CD14-positive monocyte (primary cell): ENCODE measurements at regions not wholly inside any gene's neighbourhood (a gene's known extent, or its start where the extent isn't known, plus 50 kb on each side); places are given as distances from the start of the nearest gene placed in this dataset.

Source experiments
- DNase-seq, 3 donors: peaks; one replicate each; pipeline ENCODE4 v3.0.0-alpha.2; 2011 to 2022
- H2AFZ ChIP-seq: 2 replicates; pipeline ENCODE4 v1.6.0; 2012; ENCODE audit warnings: mild to moderate bottlenecking, low read depth, low read length, inconsistent platforms; ENCODE audit not compliant: insufficient read depth, poor library complexity, severe bottlenecking
- H3K27ac ChIP-seq, 2 donors: 1 replicate in 1 of 2; 2 replicates in 1 of 2; pipeline ENCODE4 v1.5.1; 2012 to 2013; ENCODE audit warnings: low read length in 2 of 2, control low read depth in 1 of 2, inconsistent platforms in 1 of 2, low read depth in 1 of 2, mild to moderate bottlenecking in 1 of 2
- H3K27me3 ChIP-seq, 2 donors: one replicate each; pipeline versions ENCODE4 v1.6.0 to v1.6.1; 2011 to 2013; ENCODE audit warnings: low read length in 2 of 2; ENCODE audit not compliant: control insufficient read depth in 2 of 2, insufficient read depth in 2 of 2
- H3K36me3 ChIP-seq, 2 donors: replicated peaks in 1 of 2; 1 replicate in 1 of 2; 2 replicates in 1 of 2; pipeline versions ENCODE4 v1.5.1 to v1.6.1; 2012 to 2013; ENCODE audit warnings: low read length in 2 of 2, control low read depth in 1 of 2, inconsistent platforms in 1 of 2, mild to moderate bottlenecking in 1 of 2; ENCODE audit not compliant: insufficient read depth in 2 of 2, control insufficient read depth in 1 of 2
- H3K4me1 ChIP-seq, 2 donors: 1 replicate in 1 of 2; 2 replicates in 1 of 2; pipeline versions ENCODE4 v1.5.1 to v1.6.1; 2012 to 2013; ENCODE audit warnings: low read length in 2 of 2, control low read depth in 1 of 2, inconsistent platforms in 1 of 2, mild to moderate bottlenecking in 1 of 2, moderate library complexity in 1 of 2; ENCODE audit not compliant: insufficient read depth in 2 of 2, control insufficient read depth in 1 of 2
- H3K4me2 ChIP-seq: replicated peaks from 2 replicates; pipeline ENCODE3; 2012; ENCODE audit warnings: low read length, moderate library complexity, mild to moderate bottlenecking; ENCODE audit not compliant: poor library complexity, severe bottlenecking; ENCODE audit errors: extremely low read depth
- H3K4me3 ChIP-seq, 3 experiments: fragments of 200-600 bp in 1 of 3; sonication (generic) in 1 of 3; replicated peaks in 1 of 3; 1 replicate in 2 of 3; 2 replicates in 1 of 3; pipeline ENCODE4 v1.5.1; 2011 to 2013; ENCODE audit warnings: low read length in 3 of 3, mild to moderate bottlenecking in 3 of 3, control low read depth in 2 of 3, low read depth in 2 of 3, inconsistent platforms in 1 of 3, moderate library complexity in 1 of 3
- H3K79me2 ChIP-seq: 2 replicates; pipeline ENCODE4 v1.6.0; 2012; ENCODE audit warnings: mild to moderate bottlenecking, control low read depth, inconsistent platforms, low read length, moderate library complexity; ENCODE audit not compliant: insufficient read depth
- H3K9ac ChIP-seq: 2 replicates; pipeline ENCODE4 v1.6.0; 2017; ENCODE audit warnings: low read length, mild to moderate bottlenecking; ENCODE audit not compliant: insufficient read depth, poor library complexity, severe bottlenecking
- H3K9me3 ChIP-seq, 2 donors: replicated peaks in 1 of 2; 1 replicate in 1 of 2; 2 replicates in 1 of 2; pipeline versions ENCODE4 v1.5.1 to v1.6.1; 2012 to 2013; ENCODE audit warnings: low read length in 2 of 2, control low read depth in 1 of 2; ENCODE audit not compliant: control insufficient read depth in 1 of 2, insufficient read depth in 1 of 2
- H4K20me1 ChIP-seq: 2 replicates; pipeline ENCODE4 v1.6.0; 2012; ENCODE audit warnings: mild to moderate bottlenecking, low read length, control low read depth, moderate library complexity; ENCODE audit not compliant: insufficient read depth
- H3K27ac Mint-ChIP-seq, 7 donors: one replicate each; pipeline ENCODE4 v1.8.0; 2020; ENCODE audit warnings: mild to moderate bottlenecking in 7 of 7, mixed read lengths in 7 of 7, moderate library complexity in 6 of 7, inconsistent platforms in 2 of 7
- H3K27me3 Mint-ChIP-seq, 3 donors: one replicate each; pipeline ENCODE4 v1.8.0; 2021 to 2022; ENCODE audit warnings: low read depth in 3 of 3, mild to moderate bottlenecking in 3 of 3, mixed read lengths in 3 of 3, moderate library complexity in 3 of 3, inconsistent platforms in 1 of 3
- H3K36me3 Mint-ChIP-seq, 2 donors: one replicate each; pipeline ENCODE4 v1.8.0; 2020; ENCODE audit warnings: mixed read lengths in 2 of 2, inconsistent platforms in 1 of 2, mild to moderate bottlenecking in 1 of 2
- H3K4me1 Mint-ChIP-seq: one replicate; pipeline ENCODE4 v1.8.0; 2020; ENCODE audit warnings: mild to moderate bottlenecking, mixed read lengths
- H3K4me3 Mint-ChIP-seq, 2 donors: one replicate each; pipeline ENCODE4 v1.8.0; 2020; ENCODE audit warnings: mild to moderate bottlenecking in 2 of 2, mixed read lengths in 2 of 2, moderate library complexity in 1 of 2
- H3K9me3 Mint-ChIP-seq, 7 donors: one replicate each; pipeline ENCODE4 v1.8.0; 2020 to 2022; ENCODE audit warnings: mixed read lengths in 7 of 7, mild to moderate bottlenecking in 6 of 7, moderate library complexity in 6 of 7, inconsistent platforms in 2 of 7
- CTCF ChIP-seq: fragments of 200-600 bp; IDR thresholded peaks from one replicate; pipeline ENCODE4 v1.8.0; 2022; ENCODE audit warnings: antibody characterized with exemption, mild to moderate bottlenecking
- WGBS: methylation state at CpG from one replicate; pipeline ENCODE4 v1.1.5; 2013; ENCODE audit warnings: missing lambda C conversion rate; ENCODE audit not compliant: insufficient coverage; 5-methylcytosine and 5-hydroxymethylcytosine counted together
- intact Hi-C, 2 donors: fragments of 100-400 bp; cut with micrococcal nuclease; formaldehyde crosslinking; loops; one replicate each; pipeline versions ENCODE4 v1.15.0 to v1.15.1; 2023

DNA sequence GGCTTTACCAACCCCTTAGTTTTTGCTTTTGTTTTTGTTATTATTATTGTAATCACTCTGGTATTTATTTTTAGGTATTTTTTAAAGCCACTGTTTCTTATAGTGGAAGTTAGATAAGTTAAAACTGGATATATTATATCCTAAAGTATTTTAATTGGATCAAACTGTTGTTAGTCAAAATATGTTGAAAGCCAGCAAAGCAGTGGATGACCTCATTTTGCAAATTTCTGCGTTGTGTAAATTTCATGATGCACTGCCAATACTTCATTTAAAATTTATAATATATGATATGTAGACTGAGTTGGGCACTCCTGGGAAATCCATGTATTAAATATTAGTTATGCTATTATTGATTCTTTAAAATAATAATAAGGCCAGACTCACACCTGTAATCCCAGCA lies 661.7 kb upstream of the NRXN1 start:
- Mint-ChIP-seq H3K36me3 (no peaks in the 10 kb centered on the region), H3K27ac (no peak overlapping the region), H3K4me3 (no peak overlapping the region), H3K4me1 (no peaks in the 10 kb centered on the region), H3K27me3 (no peaks in the 10 kb centered on the region), H3K9me3 (no peaks in the 10 kb centered on the region)
- Histone ChIP-seq H3K4me1 (no peaks in the 10 kb centered on the region), H3K79me2 (no peaks in the 10 kb centered on the region), H4K20me1 (no peaks in the 10 kb centered on the region), H3K36me3 (no peaks in the 10 kb centered on the region), H3K4me2 (no peak overlapping the region), H3K27ac (no peak overlapping the region), H3K9me3 (no peaks in the 10 kb centered on the region), H3K4me3 (no peak overlapping the region), H2AFZ (no peak overlapping the region), H3K27me3 (no peaks in the 10 kb centered on the region), H3K9ac (no peak overlapping the region)
- TF ChIP-seq CTCF = no peak
- intact Hi-C loops = no loop called here
- no CpG with 5 or more reads among the region's 1 CpG for WGBS
- no peak for DNase-seq

GRCh38 chr2:51681854-51682253 lies 649.9 kb upstream of the NRXN1 start:
- Histone ChIP-seq H3K4me1 (no peaks in the 10 kb centered on the region), H3K79me2 (no peaks in the 10 kb centered on the region), H3K27me3 (no peaks in the 10 kb centered on the region), H3K27ac (no peak overlapping the region), H3K36me3 (no peaks in the 10 kb centered on the region), H4K20me1 (no peaks in the 10 kb centered on the region), H3K4me3 (no peak overlapping the region), H3K9me3 (peaks cover 0 to 1% of the 10 kb centered on the region in 2 donors), H2AFZ (no peak overlapping the region), H3K9ac (no peak overlapping the region), H3K4me2 (no peak overlapping the region)
- 100% methylated on average over 1 of the region's 2 CpGs for WGBS
- H3K9me3 Mint-ChIP-seq = peaks cover 0 to 2% (median 0%) of the 10 kb centered on the region in 7 donors
- H3K4me1 Mint-ChIP-seq = no peaks in the 10 kb centered on the region
- H3K27me3 Mint-ChIP-seq = no peaks in the 10 kb centered on the region
- no peak for TF ChIP-seq CTCF
- H3K36me3 Mint-ChIP-seq = no peaks in the 10 kb centered on the region
- intact Hi-C loops = no loop called here
- H3K4me3 Mint-ChIP-seq = no peak overlapping the region
- H3K27ac Mint-ChIP-seq = no peak overlapping the region
- no peak for DNase-seq
